NOMO-1 treated with dmso at 0.1 percent for 144 hours (cell line): ENCODE measurements at regions not wholly inside any gene's neighbourhood (a gene's known extent, or its start where the extent isn't known, plus 50 kb on each side); places are given as distances from the start of the nearest gene placed in this dataset.
A peak's percentile ranks its signal among the peaks of the same experiment; 100 is the strongest.

Experiments
- DNase-seq: peaks from one replicate; lab custom pipeline; 2025; ENCODE audit not compliant: unreplicated experiment; lab: John Stamatoyannopoulos, UW

- DNase-seq, result no peak
Measured at GRCh38 chr16:86373276-86373901, 136.9 kb upstream of the FOXF1 start.

GRCh38 chr16:86374603-86375130 is 135.7 kb upstream of the FOXF1 start:
- DNase-seq, result no peak

GRCh38 chr16:86375364-86375763 is 135.0 kb upstream of the FOXF1 start:
- no peak for DNase-seq

- DNase-seq, result no peak
Measured at GRCh38 chr16:86375851-86376250, 134.5 kb upstream of the FOXF1 start.

GRCh38 chr16:86376837-86377236 is 133.5 kb upstream of the FOXF1 start:
- no peak for DNase-seq

- DNase-seq, result no peak
Measured at GRCh38 chr16:86377251-86378022, 132.9 kb upstream of the FOXF1 start.

- no peak for DNase-seq
Measured at GRCh38 chr16:86378128-86378527, 132.2 kb upstream of the FOXF1 start.

- no peak for DNase-seq
Measured at GRCh38 chr16:86378831-86379504, 131.4 kb upstream of the FOXF1 start.

- no peak for DNase-seq
Measured at GRCh38 chr16:86379505-86379846, 130.9 kb upstream of the FOXF1 start.

GRCh38 chr16:86380030-86380429 is 130.3 kb upstream of the FOXF1 start:
- no peak for DNase-seq

GRCh38 chr16:86381491-86381890 is 128.8 kb upstream of the FOXF1 start:
- no peak for DNase-seq

GRCh38 chr16:86382067-86382773 is 128.1 kb upstream of the FOXF1 start:
- DNase-seq, result no peak

GRCh38 chr16:86382774-86383407 is 127.4 kb upstream of the FOXF1 start:
- no peak for DNase-seq

- DNase-seq, result peak; percentile 35
Measured at GRCh38 chr16:86383488-86384262, 126.7 kb upstream of the FOXF1 start.

- no peak for DNase-seq
Measured at GRCh38 chr16:86384263-86384649, 126.1 kb upstream of the FOXF1 start.

GRCh38 chr16:86384980-86385379 is 125.3 kb upstream of the FOXF1 start:
- no peak for DNase-seq

GRCh38 chr16:86387468-86388440 is 122.6 kb upstream of the FOXF1 start:
- DNase-seq, result no peak

GRCh38 chr16:86388976-86389375 is 121.4 kb upstream of the FOXF1 start:
- DNase-seq, result no peak
